ENCODE measurements at regions not wholly inside any gene's neighbourhood (a gene's known extent, or its start where the extent isn't known, plus 50 kb on each side); places are given as distances from the start of the nearest gene placed in this dataset.
"Not testable (repeated sequence)": the region's sequence is repeated elsewhere in the genome, so short reads cannot be mapped to it uniquely, and the experiment has no call there.

GRCh38 chr9:104227108-104227507 is 133.0 kb downstream of the SMC2 start:
- Histone ChIP-seq H3K4me2 (ENCODE audit: low read depth, low read length, poor library complexity, severe bottlenecking) (no peak overlapping the region), H3K9ac (ENCODE audit: low read length) (no peak overlapping the region), H3F3A (ENCODE audit: insufficient read depth) (no peaks in the 10 kb centered on the region), H3K79me2 (ENCODE audit: insufficient read depth, low read length) (no peaks in the 10 kb centered on the region), H3K9me3 (ENCODE audit: insufficient read depth, low read length) (no peaks in the 10 kb centered on the region), H3K36me3 (ENCODE audit: low read length) (no peaks in the 10 kb centered on the region), H3K4me3 (ENCODE audit: insufficient read depth, low read length, poor library complexity, severe bottlenecking) (no peak overlapping the region), H4K20me1 (ENCODE audit: low read depth, low read length) (no peaks in the 10 kb centered on the region), H3K9me2 (replicated peaks; ENCODE audit: insufficient read depth, low read length) (no peaks in the 10 kb centered on the region), H3K27me3 (ENCODE audit: low read length) (no peaks in the 10 kb centered on the region), H2AFZ (ENCODE audit: low read depth, low read length, severe bottlenecking) (no peak overlapping the region), H3K27ac (ENCODE audit: low read depth, low read length) (no peak overlapping the region)
- TF ChIP-seq EZH2phosphoT487 (conservative IDR thresholded peaks at IDR 0.05; ENCODE audit: low read length), result no peak
- TF ChIP-seq CTCF (IDR thresholded peaks at IDR 0.05; ENCODE audit: insufficient read depth, low read length, poor library complexity, severe bottlenecking), result no peak

GRCh38 chr9:104232781-104233341 is 138.8 kb downstream of the SMC2 start:
- no peak overlapping the region for H3K27ac ChIP-seq (ENCODE audit: low read depth, low read length)
- H3K9me3 ChIP-seq (ENCODE audit: insufficient read depth, low read length), result 0 out of 2 replicates have a peak, but pooled peaks cover 3% of the 10 kb centered on the region
- no peaks in the 10 kb centered on the region for H3K79me2 ChIP-seq (ENCODE audit: insufficient read depth, low read length)
- H3K27me3 ChIP-seq (ENCODE audit: low read length), result no peaks in the 10 kb centered on the region
- H3K9ac ChIP-seq (ENCODE audit: low read length), result no peak overlapping the region
- no peak overlapping the region for H3K4me3 ChIP-seq (ENCODE audit: insufficient read depth, low read length, poor library complexity, severe bottlenecking)
- no peaks in the 10 kb centered on the region for H3K36me3 ChIP-seq (ENCODE audit: low read length)
- H4K20me1 ChIP-seq (ENCODE audit: low read depth, low read length), result no peaks in the 10 kb centered on the region
- H3F3A ChIP-seq (ENCODE audit: insufficient read depth), result no peaks in the 10 kb centered on the region
- H3K9me2 ChIP-seq (replicated peaks; ENCODE audit: insufficient read depth, low read length), result no peaks in the 10 kb centered on the region
- no peak overlapping the region for H3K4me2 ChIP-seq (ENCODE audit: low read depth, low read length, poor library complexity, severe bottlenecking)
- no peak for TF ChIP-seq EZH2phosphoT487 (conservative IDR thresholded peaks at IDR 0.05; ENCODE audit: low read length)
- no peak for TF ChIP-seq CTCF (IDR thresholded peaks at IDR 0.05; ENCODE audit: insufficient read depth, low read length, poor library complexity, severe bottlenecking)
- H2AFZ ChIP-seq (ENCODE audit: low read depth, low read length, severe bottlenecking), result no peak overlapping the region

GRCh38 chr9:104233366-104233765 is 139.3 kb downstream of the SMC2 start:
- H3K9me3 ChIP-seq (ENCODE audit: insufficient read depth, low read length), result 0 out of 2 replicates have a peak, but pooled peaks cover 3% of the 10 kb centered on the region
- no peak overlapping the region for H3K9ac ChIP-seq (ENCODE audit: low read length)
- no peaks in the 10 kb centered on the region for H4K20me1 ChIP-seq (ENCODE audit: low read depth, low read length)
- no peak overlapping the region for H3K4me3 ChIP-seq (ENCODE audit: insufficient read depth, low read length, poor library complexity, severe bottlenecking)
- no peaks in the 10 kb centered on the region for H3K27me3 ChIP-seq (ENCODE audit: low read length)
- TF ChIP-seq CTCF (IDR thresholded peaks at IDR 0.05; ENCODE audit: insufficient read depth, low read length, poor library complexity, severe bottlenecking) (no peak), EZH2phosphoT487 (conservative IDR thresholded peaks at IDR 0.05; ENCODE audit: low read length) (no peak)
- H3K4me2 ChIP-seq (ENCODE audit: low read depth, low read length, poor library complexity, severe bottlenecking), result no peak overlapping the region
- H3K27ac ChIP-seq (ENCODE audit: low read depth, low read length), result no peak overlapping the region
- no peaks in the 10 kb centered on the region for H3K79me2 ChIP-seq (ENCODE audit: insufficient read depth, low read length)
- no peak overlapping the region for H2AFZ ChIP-seq (ENCODE audit: low read depth, low read length, severe bottlenecking)
- H3F3A ChIP-seq (ENCODE audit: insufficient read depth), result no peaks in the 10 kb centered on the region
- H3K36me3 ChIP-seq (ENCODE audit: low read length), result no peaks in the 10 kb centered on the region
- H3K9me2 ChIP-seq (replicated peaks; ENCODE audit: insufficient read depth, low read length), result no peaks in the 10 kb centered on the region

GRCh38 chr9:104234632-104235337 is 140.7 kb downstream of the SMC2 start:
- not testable (repeated sequence) for H2AFZ ChIP-seq (ENCODE audit: low read depth, low read length, severe bottlenecking); H3F3A ChIP-seq (ENCODE audit: insufficient read depth); H3K27me3 ChIP-seq (ENCODE audit: low read length); H3K4me2 ChIP-seq (ENCODE audit: low read depth, low read length, poor library complexity, severe bottlenecking); H3K4me3 ChIP-seq (ENCODE audit: insufficient read depth, low read length, poor library complexity, severe bottlenecking); H3K79me2 ChIP-seq (ENCODE audit: insufficient read depth, low read length); H3K9ac ChIP-seq (ENCODE audit: low read length); H3K36me3 ChIP-seq (ENCODE audit: low read length); H3K27ac ChIP-seq (ENCODE audit: low read depth, low read length); H3K9me3 ChIP-seq (ENCODE audit: insufficient read depth, low read length); H3K9me2 ChIP-seq (replicated peaks; ENCODE audit: insufficient read depth, low read length); H4K20me1 ChIP-seq (ENCODE audit: low read depth, low read length)

GRCh38 chr9:104235347-104236120 is 141.4 kb downstream of the SMC2 start:
- H2AFZ ChIP-seq (ENCODE audit: low read depth, low read length, severe bottlenecking); H3K4me3 ChIP-seq (ENCODE audit: insufficient read depth, low read length, poor library complexity, severe bottlenecking); H3K9me2 ChIP-seq (replicated peaks; ENCODE audit: insufficient read depth, low read length); H3K9ac ChIP-seq (ENCODE audit: low read length); H3K27ac ChIP-seq (ENCODE audit: low read depth, low read length); H3K36me3 ChIP-seq (ENCODE audit: low read length); H3K9me3 ChIP-seq (ENCODE audit: insufficient read depth, low read length); H3K27me3 ChIP-seq (ENCODE audit: low read length); H3K4me2 ChIP-seq (ENCODE audit: low read depth, low read length, poor library complexity, severe bottlenecking); H4K20me1 ChIP-seq (ENCODE audit: low read depth, low read length); H3F3A ChIP-seq (ENCODE audit: insufficient read depth); H3K79me2 ChIP-seq (ENCODE audit: insufficient read depth, low read length): not testable (repeated sequence)

Measured in SU-DHL-6 (cell line).